ENCODE measurements at regions not wholly inside any gene's neighbourhood (a gene's known extent, or its start where the extent isn't known, plus 50 kb on each side); places are given as distances from the start of the nearest gene placed in this dataset.

DNA sequence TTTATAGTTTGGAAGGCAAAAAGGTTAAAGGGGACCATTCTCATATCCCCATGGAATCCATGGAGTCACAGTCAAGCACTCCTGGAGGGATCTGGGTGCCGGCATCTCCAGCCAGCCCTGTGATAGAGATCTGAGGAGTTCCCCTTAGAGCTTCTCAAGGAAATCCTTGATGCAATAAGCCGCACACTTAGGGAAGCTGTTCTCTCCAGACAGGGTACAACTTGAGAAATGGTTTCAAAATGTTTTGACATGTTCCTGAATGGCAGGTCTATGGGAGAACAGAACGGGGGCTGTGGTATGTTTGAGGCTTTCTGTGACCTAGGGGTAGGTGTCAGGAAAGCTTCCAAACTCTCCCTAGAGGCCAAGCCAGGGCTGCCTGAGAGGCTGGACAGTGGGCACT, 292.9 kb downstream of the TLE3 start:
- Histone ChIP-seq H3K4me3 (no peak overlapping the region), H3K27me3 (peaks cover 0 to 24% (median 0%) of the 10 kb centered on the region in 7 donors), H3K36me3 (no peaks in the 10 kb centered on the region), H3K4me1 (peaks cover 0 to 10% (median 0%) of the 10 kb centered on the region in 9 donors), H3K9me3 (no peaks in the 10 kb centered on the region), H3K27ac (peak overlapping the region in 1 of 10 donors; percentile 80)
- WGBS, 2 donors = 78 to 84% methylated on average over 3 of the region's 3 CpGs
- peak in 2 of 8 donors; percentile 19 to 21 for ATAC-seq
- no peak for TF ChIP-seq CTCF (IDR thresholded peaks at IDR 0.05)
- no peak for DNase-seq
- intact Hi-C loops (cut with DNase I) = no loop called here

- 82 to 83% methylated on average over 9 of the region's 9 CpGs for WGBS, 2 donors
- H3K27me3 ChIP-seq = peaks cover 0 to 24% (median 0%) of the 10 kb centered on the region in 7 donors
- H3K27ac ChIP-seq = peak overlapping the region in 1 of 10 donors; percentile 80
- H3K9me3 ChIP-seq = no peaks in the 10 kb centered on the region
- no peak for TF ChIP-seq CTCF (IDR thresholded peaks at IDR 0.05)
- intact Hi-C loops (cut with DNase I) = no loop called here
- no peak overlapping the region for H3K4me3 ChIP-seq
- no peaks in the 10 kb centered on the region for H3K36me3 ChIP-seq
- no peak for ATAC-seq
- no peak for DNase-seq
- peaks cover 0 to 10% (median 0%) of the 10 kb centered on the region in 9 donors for H3K4me1 ChIP-seq
These were observed 292.3 kb downstream of the TLE3 start for GRCh38 chr15:69805248-69805953.

DNA sequence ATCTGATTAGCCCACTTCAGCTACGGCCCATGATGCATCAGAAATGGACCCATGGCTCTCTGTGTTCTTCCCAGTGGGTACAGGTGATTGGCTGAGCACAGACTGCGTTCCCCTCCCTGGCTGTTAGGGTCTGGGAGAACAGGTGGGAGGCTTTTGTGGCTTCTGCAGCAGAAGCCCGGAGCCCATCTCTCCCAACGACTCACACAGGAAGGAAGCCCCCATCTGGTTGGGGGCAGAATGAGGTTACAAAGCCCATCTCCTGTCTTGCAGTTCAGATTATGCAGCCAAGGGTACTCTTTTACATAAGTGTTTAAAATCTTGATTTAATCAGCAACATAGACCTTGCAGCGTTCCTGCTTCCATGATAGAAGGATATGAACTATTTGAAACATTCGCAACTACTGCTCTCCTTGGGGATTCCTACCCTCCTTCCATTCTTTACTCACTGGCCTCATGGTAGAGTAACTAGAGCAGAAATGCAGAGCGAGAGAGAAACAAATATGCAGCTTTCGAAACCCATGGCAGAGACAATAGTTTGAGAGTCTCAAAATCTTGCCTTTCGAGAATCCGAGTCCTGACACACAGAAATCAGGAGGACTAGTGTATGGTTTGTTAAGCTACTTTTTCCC, 291.3 kb downstream of the TLE3 start:
- intact Hi-C loops (cut with DNase I) = no loop called here
- TF ChIP-seq CTCF (IDR thresholded peaks at IDR 0.05) = no peak
- H3K36me3 ChIP-seq = no peaks in the 10 kb centered on the region
- H3K4me1 ChIP-seq = peaks cover 0 to 10% (median 0%) of the 10 kb centered on the region in 9 donors
- 69 to 70% methylated on average over 10 of the region's 10 CpGs for WGBS, 2 donors
- H3K27ac ChIP-seq = peak overlapping the region in 1 of 10 donors; percentile 80
- H3K4me3 ChIP-seq = no peak overlapping the region
- ATAC-seq (no peak), DNase-seq (no peak)
- H3K9me3 ChIP-seq = no peaks in the 10 kb centered on the region
- peaks cover 0 to 24% (median 0%) of the 10 kb centered on the region in 7 donors for H3K27me3 ChIP-seq

DNA sequence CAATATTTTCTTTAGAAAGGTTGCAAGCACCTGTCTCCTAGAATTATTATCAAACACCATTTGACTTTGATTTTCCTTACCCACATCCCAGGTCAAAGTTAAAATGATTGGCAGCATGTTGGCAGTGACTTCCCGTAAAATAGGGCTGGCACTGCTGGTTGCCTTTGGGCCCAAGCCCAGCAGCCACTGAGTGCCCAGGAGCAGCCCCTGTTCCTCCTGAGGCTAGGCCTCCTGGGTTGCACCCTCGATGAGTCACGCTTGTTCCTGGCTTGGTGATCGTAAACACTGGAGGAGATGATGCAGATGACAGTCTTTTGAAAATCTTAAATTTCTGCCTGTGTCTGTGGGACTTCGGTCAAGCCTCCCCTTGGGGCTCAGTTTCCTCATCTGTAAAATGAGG, 290.0 kb downstream of the TLE3 start:
- peak in 2 of 8 donors; percentile 63 to 66 for ATAC-seq
- Histone ChIP-seq H3K27ac (peak overlapping the region in 1 of 10 donors; percentile 70), H3K9me3 (no peaks in the 10 kb centered on the region)

More for the DNA sequence above, 290.0 kb downstream of the TLE3 start:
- no peak overlapping the region for H3K4me3 ChIP-seq
- 62 to 83% methylated on average over 5 of the region's 5 CpGs for WGBS, 2 donors
- peaks cover 0 to 24% (median 0%) of the 10 kb centered on the region in 7 donors for H3K27me3 ChIP-seq
- DNase-seq = peak in 1 of 2 donors; percentile 26
- H3K36me3 ChIP-seq = no peaks in the 10 kb centered on the region
- intact Hi-C loops (cut with DNase I) = no loop called here
- peaks cover 0 to 10% (median 0%) of the 10 kb centered on the region in 9 donors for H3K4me1 ChIP-seq
- TF ChIP-seq CTCF (IDR thresholded peaks at IDR 0.05) = no peak

All from heart right ventricle (tissue), 16 donors.